H9 (cell line): ENCODE measurements at regions not wholly inside any gene's neighbourhood (a gene's known extent, or its start where the extent isn't known, plus 50 kb on each side); places are given as distances from the start of the nearest gene placed in this dataset.

Experiments
- DNase-seq: peaks from one replicate; pipeline ENCODE4 v3.0.0-alpha.2; 2017
- H2AFZ ChIP-seq: one replicate; pipeline ENCODE4 v1.6.1; 2013; ENCODE audit warnings: mild to moderate bottlenecking, low read length, control low read depth, moderate library complexity
- H2AK5ac ChIP-seq: 2 replicates; pipeline ENCODE4 v1.6.1; 2013; ENCODE audit warnings: low read length, control low read depth, mixed read lengths; ENCODE audit not compliant: insufficient read length
- H2BK120ac ChIP-seq: one replicate; pipeline ENCODE4 v1.6.1; 2013; ENCODE audit warnings: low read depth, mild to moderate bottlenecking, low read length, control low read depth, inconsistent platforms; ENCODE audit not compliant: poor library complexity, severe bottlenecking
- H2BK12ac ChIP-seq: 2 replicates; pipeline ENCODE4 v1.6.1; 2013; ENCODE audit warnings: low read length, control low read depth, mixed read lengths, low read depth; ENCODE audit not compliant: insufficient read length
- H2BK15ac ChIP-seq: 2 replicates; pipeline ENCODE4 v1.6.1; 2013; ENCODE audit warnings: low read depth, low read length, control low read depth
- H2BK20ac ChIP-seq: one replicate; pipeline ENCODE4 v1.6.1; 2013; ENCODE audit warnings: low read depth, mild to moderate bottlenecking, low read length, control low read depth, inconsistent platforms; ENCODE audit not compliant: poor library complexity, severe bottlenecking
- H2BK5ac ChIP-seq: 2 replicates; pipeline ENCODE4 v1.6.1; 2013; ENCODE audit warnings: low read length, control low read depth, mixed read lengths; ENCODE audit not compliant: insufficient read length
- H3K14ac ChIP-seq: 2 replicates; pipeline ENCODE4 v1.6.1; 2013; ENCODE audit warnings: low read length, control low read depth; ENCODE audit not compliant: insufficient read depth
- H3K18ac ChIP-seq: 2 replicates; pipeline ENCODE4 v1.6.1; 2013; ENCODE audit warnings: low read depth, mild to moderate bottlenecking, mixed read lengths, low read length, control low read depth; ENCODE audit not compliant: insufficient read length
- H3K23ac ChIP-seq: 2 replicates; pipeline ENCODE4 v1.6.1; 2013; ENCODE audit warnings: low read length, control low read depth, mixed read lengths, low read depth; ENCODE audit not compliant: insufficient read length
- H3K23me2 ChIP-seq: 2 replicates; pipeline ENCODE4 v1.6.1; 2013; ENCODE audit warnings: low read depth, mild to moderate bottlenecking, mixed read lengths, low read length, control low read depth; ENCODE audit not compliant: insufficient read length, poor library complexity, severe bottlenecking
- H3K27ac ChIP-seq: 2 replicates; pipeline ENCODE4 v1.5.1; 2013; ENCODE audit warnings: low read length, control low read depth, mixed read lengths, low read depth; ENCODE audit not compliant: insufficient read length
- H3K27me3 ChIP-seq: 2 replicates; pipeline ENCODE4 v1.6.1; 2013; ENCODE audit warnings: low read length, control low read depth, inconsistent platforms; ENCODE audit not compliant: insufficient read depth
- H3K4ac ChIP-seq: 2 replicates; pipeline ENCODE4 v1.6.1; 2013; ENCODE audit warnings: low read depth, mild to moderate bottlenecking, control low read depth, inconsistent platforms, low read length, moderate library complexity
- H3K4me1 ChIP-seq: 2 replicates; pipeline ENCODE4 v1.6.1; 2013; ENCODE audit warnings: low read length, control low read depth, inconsistent platforms; ENCODE audit not compliant: insufficient read depth
- H3K4me2 ChIP-seq: 2 replicates; pipeline ENCODE4 v1.6.1; 2013; ENCODE audit warnings: low read length, control low read depth, mixed read lengths; ENCODE audit not compliant: insufficient read length, insufficient read depth
- H3K56ac ChIP-seq: 2 replicates; pipeline ENCODE4 v1.6.1; 2013; ENCODE audit warnings: low read depth, mild to moderate bottlenecking, mixed read lengths, low read length, control low read depth; ENCODE audit not compliant: insufficient read length
- H3K79me1 ChIP-seq: 2 replicates; pipeline ENCODE4 v1.6.1; 2013; ENCODE audit warnings: low read depth, mild to moderate bottlenecking, moderate library complexity, low read length, control low read depth, inconsistent platforms; ENCODE audit not compliant: insufficient read depth, poor library complexity, severe bottlenecking
- H3K79me2 ChIP-seq: 2 replicates; pipeline ENCODE4 v1.6.1; 2013; ENCODE audit warnings: low read length, control low read depth, inconsistent platforms; ENCODE audit not compliant: insufficient read depth
- H3K9ac ChIP-seq: 2 replicates; pipeline ENCODE4 v1.6.1; 2013; ENCODE audit warnings: low read length, control low read depth, mixed read lengths; ENCODE audit not compliant: insufficient read length; ENCODE audit errors: extremely low read depth
- H3K9me3 ChIP-seq: one replicate; pipeline ENCODE4 v1.6.1; 2013; ENCODE audit warnings: low read depth, low read length, inconsistent platforms; ENCODE audit not compliant: control insufficient read depth
- H3T11ph ChIP-seq: one replicate; pipeline ENCODE4 v1.6.1; 2013; ENCODE audit warnings: mild to moderate bottlenecking, low read length, control low read depth, inconsistent platforms
- H4K20me1 ChIP-seq: one replicate; pipeline ENCODE4 v1.6.1; 2013; ENCODE audit not compliant: control insufficient read depth, insufficient read length, insufficient read depth
- H4K5ac ChIP-seq: 2 replicates; pipeline ENCODE4 v1.6.1; 2013; ENCODE audit warnings: low read depth, mild to moderate bottlenecking, mixed read lengths, low read length, control low read depth; ENCODE audit not compliant: insufficient read length
- H4K8ac ChIP-seq: replicated peaks from 2 replicates; pipeline ENCODE4 v1.6.1; 2013; ENCODE audit warnings: low read length, control low read depth, mixed read lengths, low read depth; ENCODE audit not compliant: insufficient read length
- H4K91ac ChIP-seq: 2 replicates; pipeline ENCODE4 v1.6.1; 2013; ENCODE audit warnings: low read depth, mild to moderate bottlenecking, moderate library complexity, mixed read lengths, low read length, control low read depth; ENCODE audit not compliant: insufficient read length
- H3K27ac Mint-ChIP-seq, 3 experiments: 2 replicates in 2 of 3; 3 replicates in 1 of 3; pipeline ENCODE4 v1.8.0; 2020 to 2021; ENCODE audit warnings: mixed read lengths in 3 of 3, mild to moderate bottlenecking in 1 of 3, moderate library complexity in 1 of 3
- H3K27me3 Mint-ChIP-seq: 2 replicates; pipeline ENCODE4 v1.8.0; 2021; ENCODE audit warnings: low read depth, mild to moderate bottlenecking, moderate library complexity, mixed read lengths
- H3K36me3 Mint-ChIP-seq, 3 experiments: 2 replicates in 2 of 3; 3 replicates in 1 of 3; pipeline ENCODE4 v1.8.0; 2020 to 2021; ENCODE audit warnings: low read depth in 3 of 3, mixed read lengths in 3 of 3; ENCODE audit not compliant: insufficient read depth in 1 of 3
- H3K4me1 Mint-ChIP-seq, 2 experiments: 2 replicates each; pipeline ENCODE4 v1.8.0; 2020; ENCODE audit warnings: mixed read lengths in 2 of 2
- H3K4me3 Mint-ChIP-seq, 2 experiments: 2 replicates in 1 of 2; 3 replicates in 1 of 2; pipeline ENCODE4 v1.8.0; 2020 to 2021; ENCODE audit warnings: mild to moderate bottlenecking in 2 of 2, mixed read lengths in 2 of 2, moderate library complexity in 1 of 2
- H3K9me3 Mint-ChIP-seq, 2 experiments: 2 replicates in 1 of 2; 3 replicates in 1 of 2; pipeline ENCODE4 v1.8.0; 2020; ENCODE audit warnings: mild to moderate bottlenecking in 2 of 2, mixed read lengths in 2 of 2, moderate library complexity in 1 of 2
- CTCF ChIP-seq: fragments of 200-600 bp; sonication (generic); conservative IDR thresholded peaks from 3 replicates; pipeline ENCODE4 v1.8.0; 2021; ENCODE audit warnings: antibody characterized with exemption, mild to moderate bottlenecking
- WGBS: extraction: QIAGEN DNeasy Blood & Tissue Kit; methylation state at CpG from one replicate; pipeline ENCODE4 v1.1.7; 2013; ENCODE audit warnings: missing lambda C conversion rate, low lambda C conversion rate, mixed read lengths; ENCODE audit not compliant: insufficient read length; ENCODE audit errors: extremely low coverage; 5-methylcytosine and 5-hydroxymethylcytosine counted together

GRCh38 chr5:82355053-82355452 is 76.9 kb upstream of the RPS23 start:
- no peaks in the 10 kb centered on the region for H3K36me3 Mint-ChIP-seq
- H3K79me1 ChIP-seq, result no peaks in the 10 kb centered on the region
- H3K27ac ChIP-seq, result no peak overlapping the region
- H2BK15ac ChIP-seq, result no peak overlapping the region
- no peak overlapping the region for H3K4me3 Mint-ChIP-seq
- H3K9me3 Mint-ChIP-seq, result no peaks in the 10 kb centered on the region
- peaks cover 7 to 8% of the 10 kb centered on the region in 2 experiments for H3K4me1 Mint-ChIP-seq
- no peak overlapping the region for H2AFZ ChIP-seq
- no peak overlapping the region for H2BK20ac ChIP-seq
- H3K23ac ChIP-seq, result no peak overlapping the region
- no peak overlapping the region for H4K91ac ChIP-seq
- H3K18ac ChIP-seq, result no peak overlapping the region
- no peak overlapping the region for H3K4me2 ChIP-seq
- no peak overlapping the region for H3K56ac ChIP-seq
- H4K5ac ChIP-seq, result no peak overlapping the region
- H4K8ac ChIP-seq, result no peak overlapping the region
- no peak overlapping the region for H2BK5ac ChIP-seq
- no peak overlapping the region for H2BK12ac ChIP-seq
- no peak overlapping the region for H3K4ac ChIP-seq
- H3K27me3 Mint-ChIP-seq, result no peaks in the 10 kb centered on the region; the same call in 1 of the 2 replicates
- H3K14ac ChIP-seq, result no peak overlapping the region
- H4K20me1 ChIP-seq, result no peaks in the 10 kb centered on the region
- no peak overlapping the region for H3T11ph ChIP-seq
- no CpG with 5 or more reads among the region's 3 CpGs for WGBS
- no peaks in the 10 kb centered on the region for H3K23me2 ChIP-seq
- no peak overlapping the region for H3K27ac Mint-ChIP-seq
- no peak overlapping the region for H2BK120ac ChIP-seq
- no peak for TF ChIP-seq CTCF
- H3K9me3 ChIP-seq, result no peaks in the 10 kb centered on the region
- no peaks in the 10 kb centered on the region; the same call in 1 of the 2 replicates for H3K27me3 ChIP-seq
- no peak overlapping the region for H2AK5ac ChIP-seq
- H3K79me2 ChIP-seq, result no peaks in the 10 kb centered on the region
- H3K4me1 ChIP-seq, result no peaks in the 10 kb centered on the region; the same call in 1 of the 2 replicates
- no peak for DNase-seq
- H3K9ac ChIP-seq, result no peak overlapping the region
